Panc1 (cell line): ENCODE measurements at regions not wholly inside any gene's neighbourhood (a gene's known extent, or its start where the extent isn't known, plus 50 kb on each side); places are given as distances from the start of the nearest gene placed in this dataset.

Source experiments
- ATAC-seq: fragments of 200-7000 bp; cut with Tn5 transposase; 2 replicates; pipeline ENCODE4 v1.9.1; 2020; ENCODE audit warnings: mild to moderate bottlenecking, moderate library complexity
- BruUV-seq: library from RNA; stranded (reverse); fragments of 400-500 nt; replicated peaks from 2 replicates; lab custom pipeline; 2021; lab: Mats Ljungman, UMichigan
- CTCF ChIA-PET: fragments of 300-600 bp; sonication (Branson Sonifier 250); formaldehyde crosslinking; loops from one replicate; lab custom pipeline; 2022; ENCODE audit warnings: antibody characterized with exemption; lab: Charles Lee
- POLR2A ChIA-PET: fragments of 300-600 bp; sonication (Branson Sonifier 250); formaldehyde crosslinking; loops from one replicate; lab custom pipeline; 2022; ENCODE audit warnings: antibody characterized with exemption; lab: Charles Lee
- DNase-seq: peaks from one replicate; pipeline ENCODE4 v3.0.0-alpha.2; 2010; ENCODE audit warnings: low read depth, low spot score
- H3K27ac ChIP-seq: 2 replicates; pipeline ENCODE4 v1.5.1; 2011; ENCODE audit warnings: mild to moderate bottlenecking, low read length, inconsistent platforms
- H3K27me3 ChIP-seq: fragments of 200-500 bp; sonication (Bioruptor generic); 2 replicates; pipeline ENCODE4 v1.6.0; 2014; ENCODE audit warnings: low read length, inconsistent platforms; ENCODE audit not compliant: control insufficient read depth, insufficient read depth
- H3K36me3 ChIP-seq: fragments of 200-500 bp; sonication (Bioruptor generic); 2 replicates; pipeline ENCODE4 v1.5.1; 2014; ENCODE audit warnings: inconsistent platforms, mild to moderate bottlenecking, low read length, moderate library complexity; ENCODE audit not compliant: control insufficient read depth, insufficient read depth
- H3K4me1 ChIP-seq: 2 replicates; pipeline ENCODE4 v1.5.1; 2011; ENCODE audit warnings: inconsistent platforms, mild to moderate bottlenecking, low read length, moderate library complexity; ENCODE audit not compliant: control insufficient read depth, insufficient read depth
- H3K4me3 ChIP-seq, 2 experiments: 2 replicates each; pipeline ENCODE4 v1.5.1; 2011 to 2012; ENCODE audit warnings: low read depth in 2 of 2, low read length in 2 of 2, mild to moderate bottlenecking in 2 of 2, inconsistent platforms in 1 of 2, moderate library complexity in 1 of 2
- H3K9me3 ChIP-seq: fragments of 200-500 bp; sonication (Bioruptor generic); 2 replicates; pipeline ENCODE4 v1.5.1; 2014; ENCODE audit warnings: low read depth, mild to moderate bottlenecking, inconsistent platforms, low read length, moderate library complexity; ENCODE audit not compliant: control insufficient read depth, insufficient read depth
- CTCF ChIP-seq: fragments of 450-650 bp; IDR thresholded peaks from 2 replicates; pipeline ENCODE4 v1.5.1; 2017; ENCODE audit warnings: mild to moderate bottlenecking
- POLR2AphosphoS5 ChIP-seq: IDR thresholded peaks from 2 replicates; pipeline ENCODE4 v1.6.1; 2012; ENCODE audit warnings: mild to moderate bottlenecking, low read depth, low read length, moderate library complexity
- REST ChIP-seq, 2 experiments: IDR thresholded peaks; 2 replicates each; pipeline ENCODE4 v1.6.1; 2011 to 2012; ENCODE audit warnings: low read depth in 2 of 2, control low read depth in 1 of 2, low read length in 1 of 2, mild to moderate bottlenecking in 1 of 2, moderate library complexity in 1 of 2; ENCODE audit not compliant: insufficient read depth in 1 of 2
- SIN3A ChIP-seq: IDR thresholded peaks from 2 replicates; pipeline ENCODE4 v1.6.1; 2012; ENCODE audit warnings: low read depth, mild to moderate bottlenecking, low read length, moderate library complexity, borderline replicate concordance; ENCODE audit not compliant: insufficient read depth
- TCF7L2 ChIP-seq: IDR thresholded peaks from 2 replicates; pipeline ENCODE4 v1.6.1; 2011; ENCODE audit warnings: mild to moderate bottlenecking, low read depth, low read length, inconsistent platforms
- in situ Hi-C: cut with HindIII; loops from 2 replicates; pipeline ENCODE4 v1.10.0; 2016; ENCODE audit warnings: low sequenced_read_pairs, low pct_unique_long_range_greater_than_20kb
- intact Hi-C: fragments of 100-400 bp; cut with micrococcal nuclease; formaldehyde crosslinking; loops from one replicate; pipeline ENCODE4 v1.10.0; 2022; ENCODE audit not compliant: unreplicated experiment

GRCh38 chr2:108154366-108155061 lies 85.3 kb upstream of the SULT1C3 start:
- ChIA-PET POLR2A (no interaction called here), CTCF (no interaction called here)
- BruUV-seq, result no TSS peak
- ATAC-seq, result no peak
- Histone ChIP-seq H3K27me3 (no peaks in the 10 kb centered on the region; the same call in 1 of the 2 replicates), H3K27ac (no peak overlapping the region), H3K36me3 (no peaks in the 10 kb centered on the region), H3K4me3 (no peak overlapping the region), H3K4me1 (no peaks in the 10 kb centered on the region), H3K9me3 (no peaks in the 10 kb centered on the region)
- in situ Hi-C loops (no loop called here), intact Hi-C loops (no loop called here)
- TF ChIP-seq POLR2AphosphoS5, result no peak
- no peak for TF ChIP-seq CTCF
- no peak for TF ChIP-seq SIN3A
- no peak for TF ChIP-seq TCF7L2
- TF ChIP-seq REST (IDR thresholded peaks at IDR 0.05; ENCODE audit: insufficient read depth in 1 of 2, low read depth in 2 of 2, low read length in 1 of 2), result no peak
- no peak for DNase-seq

GRCh38 chr2:108161298-108161697 lies 78.5 kb upstream of the SULT1C3 start:
- ATAC-seq (no peak), DNase-seq (no peak)
- POLR2A ChIA-PET, result no interaction called here
- in situ Hi-C loops (no loop called here), intact Hi-C loops (no loop called here)
- CTCF ChIA-PET, result no interaction called here
- Histone ChIP-seq H3K9me3 (no peaks in the 10 kb centered on the region), H3K27ac (no peak overlapping the region), H3K4me1 (no peaks in the 10 kb centered on the region), H3K36me3 (no peaks in the 10 kb centered on the region), H3K4me3 (no peak overlapping the region), H3K27me3 (no peaks in the 10 kb centered on the region; the same call in none of the 2 replicates)
- BruUV-seq, result no TSS peak
- TF ChIP-seq REST (IDR thresholded peaks at IDR 0.05; ENCODE audit: insufficient read depth in 1 of 2, low read depth in 2 of 2, low read length in 1 of 2) (no peak), TCF7L2 (no peak), POLR2AphosphoS5 (no peak), SIN3A (no peak), CTCF (no peak)
